ENCODE measurements at regions not wholly inside any gene's neighbourhood (a gene's known extent, or its start where the extent isn't known, plus 50 kb on each side); places are given as distances from the start of the nearest gene placed in this dataset.

DNA sequence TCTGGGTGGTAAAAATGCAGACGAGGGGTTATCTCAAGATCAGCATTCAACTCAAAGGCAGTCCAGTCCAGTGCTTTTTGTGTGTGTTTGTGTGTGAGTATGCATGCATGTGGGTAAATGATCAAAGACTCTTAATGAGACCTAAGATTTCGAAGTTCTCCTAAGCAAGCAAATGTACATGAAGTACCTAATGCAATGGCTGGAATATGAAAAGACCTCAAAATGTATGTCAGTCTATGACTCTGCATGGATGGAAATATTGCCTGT, 151.0 kb upstream of the L3MBTL4 start:
- 44% methylated on average over 2 of the region's 2 CpGs for WGBS
- Histone ChIP-seq H3K27me3 (ENCODE audit: control insufficient read depth in 4 of 4, insufficient read depth in 4 of 4, low read length in 3 of 4) (no peaks in the 10 kb centered on the region), H3K9ac (ENCODE audit: low read depth in 1 of 2, low read length in 2 of 2) (no peak overlapping the region), H3K36me3 (ENCODE audit: control insufficient read depth in 4 of 4, insufficient read depth in 3 of 4, low read depth in 1 of 4, low read length in 3 of 4) (no peaks in the 10 kb centered on the region), H3K9me3 (ENCODE audit: control insufficient read depth in 4 of 4, low read length in 3 of 4) (no peaks in the 10 kb centered on the region), H3K27ac (ENCODE audit: low read depth in 1 of 2, low read length in 2 of 2) (no peak overlapping the region), H3K4me1 (ENCODE audit: control insufficient read depth in 4 of 4, insufficient read depth in 4 of 4, low read length in 3 of 4) (no peaks in the 10 kb centered on the region), H3K4me3 (ENCODE audit: low read depth in 1 of 3, low read length in 3 of 3) (no peak overlapping the region)
- DNase-seq (ENCODE audit: low spot score) = no peak
- no peak for TF ChIP-seq FOXA2 (IDR thresholded peaks at IDR 0.05)
- TF ChIP-seq GABPA (IDR thresholded peaks at IDR 0.05 in 1 of 2, conservative IDR thresholded peaks at IDR 0.05 in 1 of 2) = no peak
- TF ChIP-seq EGR1 (IDR thresholded peaks at IDR 0.05; ENCODE audit: low read depth in 2 of 2) = no peak
- TF ChIP-seq HNF4G (IDR thresholded peaks at IDR 0.05) = no peak
- no peak for TF ChIP-seq RAD21 (IDR thresholded peaks at IDR 0.05)
- no peak for TF ChIP-seq TAF1 (conservative IDR thresholded peaks at IDR 0.05)
- no peak for TF ChIP-seq RXRA (IDR thresholded peaks at IDR 0.05)
- no peak for TF ChIP-seq ATF3 (IDR thresholded peaks at IDR 0.05)

GRCh38 chr18:6566338-6566911, 151.7 kb upstream of the L3MBTL4 start:
- WGBS = 50% methylated on average over 3 of the region's 3 CpGs
- Histone ChIP-seq H3K27ac (ENCODE audit: low read depth in 1 of 2, low read length in 2 of 2) (no peak overlapping the region), H3K9me3 (ENCODE audit: control insufficient read depth in 4 of 4, low read length in 3 of 4) (no peaks in the 10 kb centered on the region), H3K36me3 (ENCODE audit: control insufficient read depth in 4 of 4, insufficient read depth in 3 of 4, low read depth in 1 of 4, low read length in 3 of 4) (no peaks in the 10 kb centered on the region), H3K4me3 (ENCODE audit: low read depth in 1 of 3, low read length in 3 of 3) (no peak overlapping the region), H3K9ac (ENCODE audit: low read depth in 1 of 2, low read length in 2 of 2) (no peak overlapping the region), H3K4me1 (ENCODE audit: control insufficient read depth in 4 of 4, insufficient read depth in 4 of 4, low read length in 3 of 4) (no peaks in the 10 kb centered on the region), H3K27me3 (ENCODE audit: control insufficient read depth in 4 of 4, insufficient read depth in 4 of 4, low read length in 3 of 4) (no peaks in the 10 kb centered on the region)
- no peak for TF ChIP-seq HNF4G (IDR thresholded peaks at IDR 0.05)
- TF ChIP-seq RXRA (IDR thresholded peaks at IDR 0.05) = no peak
- TF ChIP-seq FOXA2 (IDR thresholded peaks at IDR 0.05) = no peak
- TF ChIP-seq, protein P1, sequence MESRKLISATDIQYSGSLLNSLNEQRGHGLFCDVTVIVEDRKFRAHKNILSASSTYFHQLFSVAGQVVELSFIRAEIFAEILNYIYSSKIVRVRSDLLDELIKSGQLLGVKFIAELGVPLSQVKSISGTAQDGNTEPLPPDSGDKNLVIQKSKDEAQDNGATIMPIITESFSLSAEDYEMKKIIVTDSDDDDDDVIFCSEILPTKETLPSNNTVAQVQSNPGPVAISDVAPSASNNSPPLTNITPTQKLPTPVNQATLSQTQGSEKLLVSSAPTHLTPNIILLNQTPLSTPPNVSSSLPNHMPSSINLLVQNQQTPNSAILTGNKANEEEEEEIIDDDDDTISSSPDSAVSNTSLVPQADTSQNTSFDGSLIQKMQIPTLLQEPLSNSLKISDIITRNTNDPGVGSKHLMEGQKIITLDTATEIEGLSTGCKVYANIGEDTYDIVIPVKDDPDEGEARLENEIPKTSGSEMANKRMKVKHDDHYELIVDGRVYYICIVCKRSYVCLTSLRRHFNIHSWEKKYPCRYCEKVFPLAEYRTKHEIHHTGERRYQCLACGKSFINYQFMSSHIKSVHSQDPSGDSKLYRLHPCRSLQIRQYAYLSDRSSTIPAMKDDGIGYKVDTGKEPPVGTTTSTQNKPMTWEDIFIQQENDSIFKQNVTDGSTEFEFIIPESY (IDR thresholded peaks at IDR 0.05) = no peak
- TF ChIP-seq TAF1 (conservative IDR thresholded peaks at IDR 0.05) = no peak
- TF ChIP-seq REST (IDR thresholded peaks at IDR 0.05) = no peak
- no peak for TF ChIP-seq NR2F2 (IDR thresholded peaks at IDR 0.05)
- TF ChIP-seq HNF4A (conservative IDR thresholded peaks at IDR 0.05) = no peak
- no peak for TF ChIP-seq JUND (IDR thresholded peaks at IDR 0.05)
- TF ChIP-seq GABPA (IDR thresholded peaks at IDR 0.05 in 1 of 2, conservative IDR thresholded peaks at IDR 0.05 in 1 of 2) = no peak
- no peak for DNase-seq (ENCODE audit: low spot score)

DNA sequence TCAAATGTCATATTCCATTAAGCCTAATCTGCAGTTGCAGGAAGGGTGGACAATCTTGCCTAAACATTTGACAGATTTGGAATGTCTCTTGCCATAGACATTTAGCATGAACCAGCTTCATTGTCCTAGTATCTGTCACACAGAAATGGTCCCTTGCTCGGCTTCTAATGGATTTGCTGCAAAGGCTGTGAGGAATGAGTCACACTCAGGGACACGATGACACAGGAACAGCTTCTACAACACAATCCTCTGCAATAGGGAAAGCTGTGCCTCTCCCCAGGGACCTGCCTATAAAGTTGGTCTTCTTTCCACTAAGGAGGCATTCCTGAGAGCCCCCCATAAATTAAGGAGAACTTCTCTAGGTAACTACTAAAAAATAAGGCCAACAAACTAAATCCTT, 155.1 kb upstream of the L3MBTL4 start:
- no peaks in the 10 kb centered on the region for H3K4me1 ChIP-seq (ENCODE audit: control insufficient read depth in 4 of 4, insufficient read depth in 4 of 4, low read length in 3 of 4)
- no peak for DNase-seq (ENCODE audit: low spot score)
- peaks cover 0 to 5% (median 0%) of the 10 kb centered on the region in 4 donors for H3K27me3 ChIP-seq (ENCODE audit: control insufficient read depth in 4 of 4, insufficient read depth in 4 of 4, low read length in 3 of 4)
- WGBS = 45% methylated on average over 2 of the region's 2 CpGs
- no peaks in the 10 kb centered on the region for H3K9me3 ChIP-seq (ENCODE audit: control insufficient read depth in 4 of 4, low read length in 3 of 4)
- H3K9ac ChIP-seq (ENCODE audit: low read depth in 1 of 2, low read length in 2 of 2) = no peak overlapping the region
- no peak overlapping the region for H3K4me3 ChIP-seq (ENCODE audit: low read depth in 1 of 3, low read length in 3 of 3)
- TF ChIP-seq REST (IDR thresholded peaks at IDR 0.05) (no peak), SP1 (IDR thresholded peaks at IDR 0.05) (no peak), JUND (IDR thresholded peaks at IDR 0.05) (no peak), ATF3 (IDR thresholded peaks at IDR 0.05) (no peak)
- no peaks in the 10 kb centered on the region for H3K36me3 ChIP-seq (ENCODE audit: control insufficient read depth in 4 of 4, insufficient read depth in 3 of 4, low read depth in 1 of 4, low read length in 3 of 4)
- no peak overlapping the region for H3K27ac ChIP-seq (ENCODE audit: low read depth in 1 of 2, low read length in 2 of 2)
